GM12878 (cell line): ENCODE measurements at regions not wholly inside any gene's neighbourhood (a gene's known extent, or its start where the extent isn't known, plus 50 kb on each side); places are given as distances from the start of the nearest gene placed in this dataset.

Experiments
- CBX3 ChIP-seq: fragments of 200-600 bp; sonication (generic); IDR thresholded peaks from 2 replicates; pipeline ENCODE4 v1.6.1; 2016; ENCODE audit warnings: low read depth, borderline replicate concordance
- FOXK2 ChIP-seq: fragments of 450-650 bp; IDR thresholded peaks from 2 replicates; pipeline ENCODE4 v1.6.1; 2017; ENCODE audit warnings: mild to moderate bottlenecking, moderate library complexity
- HDAC2 ChIP-seq: fragments of 200-600 bp; sonication (generic); IDR thresholded peaks from 2 replicates; pipeline ENCODE4 v1.6.1; 2017
- IKZF2 ChIP-seq, 2 experiments: fragments of 450-650 bp; IDR thresholded peaks; 2 replicates each; pipeline ENCODE4 v1.6.1; 2017; ENCODE audit warnings: mild to moderate bottlenecking in 2 of 2, moderate library complexity in 2 of 2
- KAT2A ChIP-seq: conservative IDR thresholded peaks from 2 replicates; pipeline ENCODE4 v1.6.1; 2011; ENCODE audit warnings: low read depth, low read length; ENCODE audit not compliant: control insufficient read depth
- MEF2B ChIP-seq: fragments of 450-650 bp; IDR thresholded peaks from 2 replicates; pipeline ENCODE4 v1.6.1; 2018; ENCODE audit warnings: mild to moderate bottlenecking, moderate library complexity; ENCODE audit not compliant: partially characterized antibody, poor library complexity, severe bottlenecking
- NFIC ChIP-seq: IDR thresholded peaks from 2 replicates; pipeline ENCODE4 v1.6.1; 2012; ENCODE audit warnings: low read depth, mild to moderate bottlenecking, inconsistent platforms, low read length, moderate library complexity
- PAX8 ChIP-seq: fragments of 450-650 bp; IDR thresholded peaks from 2 replicates; pipeline ENCODE4 v1.6.1; 2017; ENCODE audit warnings: mild to moderate bottlenecking, moderate library complexity
- RELB ChIP-seq: fragments of 450-650 bp; IDR thresholded peaks from 2 replicates; pipeline ENCODE4 v1.6.1; 2017; ENCODE audit warnings: low read depth, mild to moderate bottlenecking, moderate library complexity
- SMAD1 ChIP-seq: fragments of 450-650 bp; IDR thresholded peaks from 2 replicates; pipeline ENCODE4 v1.6.1; 2018; ENCODE audit warnings: mild to moderate bottlenecking, low read depth; ENCODE audit not compliant: partially characterized antibody
- SP1 ChIP-seq: IDR thresholded peaks from one replicate; pipeline ENCODE4 v1.6.1; 2011; ENCODE audit warnings: low read depth, low read length
- YY1 ChIP-seq: IDR thresholded peaks from 2 replicates; pipeline ENCODE4 v1.6.1; 2011; ENCODE audit warnings: low read depth, mild to moderate bottlenecking, low read length
- ZNF687 ChIP-seq: fragments of 450-650 bp; IDR thresholded peaks from 2 replicates; pipeline ENCODE4 v1.6.1; 2017; ENCODE audit warnings: mild to moderate bottlenecking, moderate library complexity
- TF ChIP-seq, protein P1 (sequence below): fragments of 450-650 bp; IDR thresholded peaks from 2 replicates; pipeline ENCODE4 v1.6.1; 2018; ENCODE audit warnings: borderline replicate concordance, mild to moderate bottlenecking; ENCODE audit not compliant: partially characterized antibody
- TF ChIP-seq, protein P2 (sequence below): IDR thresholded peaks from 2 replicates; pipeline ENCODE4 v1.6.1; 2011; ENCODE audit warnings: borderline replicate concordance, low read depth, mild to moderate bottlenecking, moderate library complexity, mixed read lengths, low read length; ENCODE audit not compliant: insufficient read depth; ENCODE audit errors: extremely low read length
- TF ChIP-seq, protein P3 (sequence below): fragments of 450-650 bp; IDR thresholded peaks from 2 replicates; pipeline ENCODE4 v1.6.1; 2014; ENCODE audit warnings: mild to moderate bottlenecking
- TF ChIP-seq, protein P4 (sequence below): fragments of 450-650 bp; IDR thresholded peaks from 2 replicates; pipeline ENCODE4 v1.6.1; 2016; ENCODE audit warnings: mild to moderate bottlenecking

DNA sequence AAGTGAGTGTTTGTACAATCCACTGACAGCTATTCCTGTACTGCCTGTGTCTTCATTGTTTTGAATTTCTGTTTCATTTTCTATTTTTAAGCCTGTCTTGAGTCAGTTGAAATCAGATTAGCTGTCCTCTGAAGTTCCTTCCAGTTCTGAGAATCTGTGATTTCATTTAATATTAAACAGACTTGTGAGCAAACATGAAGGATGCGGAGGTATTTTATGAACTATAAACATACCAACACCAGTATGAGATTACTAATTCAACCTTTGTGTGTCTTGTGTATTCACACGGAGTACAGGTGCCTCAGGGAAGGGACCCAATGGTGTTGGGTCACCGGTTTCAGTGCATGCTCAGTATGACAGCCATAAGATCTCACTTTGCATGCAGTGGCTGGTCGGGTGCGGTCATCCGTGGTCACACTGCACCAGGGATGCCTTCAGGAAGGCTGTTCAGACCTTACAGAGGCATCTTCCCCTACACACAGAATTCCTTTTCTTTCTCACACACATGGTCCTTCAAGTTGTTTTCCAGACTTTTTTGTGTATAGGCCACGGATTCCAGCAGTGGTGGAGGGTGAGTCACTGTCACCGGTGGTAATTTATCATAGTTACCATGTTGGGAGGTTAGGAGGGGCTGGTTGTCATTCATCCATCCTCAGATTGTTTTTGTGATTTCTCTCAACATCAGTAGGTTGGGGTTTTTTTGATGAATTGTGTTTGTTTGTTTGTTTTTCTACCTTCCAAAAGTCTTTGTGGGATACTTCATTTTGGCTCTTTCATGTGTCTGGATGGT lies 103.0 kb upstream of the SFSWAP start (continued):
- TF ChIP-seq ZNF687 (no peak), KAT2A (no peak), RELB (no peak), PAX8 (no peak), HDAC2 (no peak), SP1 (no peak), IKZF2 (IDR thresholded peaks at IDR 0.05) (0 out of 4 replicates have a peak, but pooled peaks of 1 of the 2 experiments have one; percentile 42), CBX3 (no peak), SMAD1 (no peak), YY1 (no peak), MEF2B (no peak), FOXK2 (no peak), NFIC (peak; percentile 29; the same call in 1 of the 2 replicates)
- TF ChIP-seq, protein P1, sequence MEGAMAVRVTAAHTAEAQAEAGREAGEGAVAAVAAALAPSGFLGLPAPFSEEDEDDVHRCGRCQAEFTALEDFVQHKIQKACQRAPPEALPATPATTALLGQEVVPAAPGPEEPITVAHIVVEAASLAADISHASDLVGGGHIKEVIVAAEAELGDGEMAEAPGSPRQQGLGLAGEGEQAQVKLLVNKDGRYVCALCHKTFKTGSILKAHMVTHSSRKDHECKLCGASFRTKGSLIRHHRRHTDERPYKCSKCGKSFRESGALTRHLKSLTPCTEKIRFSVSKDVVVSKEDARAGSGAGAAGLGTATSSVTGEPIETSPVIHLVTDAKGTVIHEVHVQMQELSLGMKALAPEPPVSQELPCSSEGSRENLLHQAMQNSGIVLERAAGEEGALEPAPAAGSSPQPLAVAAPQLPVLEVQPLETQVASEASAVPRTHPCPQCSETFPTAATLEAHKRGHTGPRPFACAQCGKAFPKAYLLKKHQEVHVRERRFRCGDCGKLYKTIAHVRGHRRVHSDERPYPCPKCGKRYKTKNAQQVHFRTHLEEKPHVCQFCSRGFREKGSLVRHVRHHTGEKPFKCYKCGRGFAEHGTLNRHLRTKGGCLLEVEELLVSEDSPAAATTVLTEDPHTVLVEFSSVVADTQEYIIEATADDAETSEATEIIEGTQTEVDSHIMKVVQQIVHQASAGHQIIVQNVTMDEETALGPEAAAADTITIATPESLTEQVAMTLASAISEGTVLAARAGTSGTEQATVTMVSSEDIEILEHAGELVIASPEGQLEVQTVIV: no peak
- TF ChIP-seq, protein P2, sequence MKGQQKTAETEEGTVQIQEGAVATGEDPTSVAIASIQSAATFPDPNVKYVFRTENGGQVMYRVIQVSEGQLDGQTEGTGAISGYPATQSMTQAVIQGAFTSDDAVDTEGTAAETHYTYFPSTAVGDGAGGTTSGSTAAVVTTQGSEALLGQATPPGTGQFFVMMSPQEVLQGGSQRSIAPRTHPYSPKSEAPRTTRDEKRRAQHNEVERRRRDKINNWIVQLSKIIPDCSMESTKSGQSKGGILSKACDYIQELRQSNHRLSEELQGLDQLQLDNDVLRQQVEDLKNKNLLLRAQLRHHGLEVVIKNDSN: no peak
- TF ChIP-seq, protein P3, sequence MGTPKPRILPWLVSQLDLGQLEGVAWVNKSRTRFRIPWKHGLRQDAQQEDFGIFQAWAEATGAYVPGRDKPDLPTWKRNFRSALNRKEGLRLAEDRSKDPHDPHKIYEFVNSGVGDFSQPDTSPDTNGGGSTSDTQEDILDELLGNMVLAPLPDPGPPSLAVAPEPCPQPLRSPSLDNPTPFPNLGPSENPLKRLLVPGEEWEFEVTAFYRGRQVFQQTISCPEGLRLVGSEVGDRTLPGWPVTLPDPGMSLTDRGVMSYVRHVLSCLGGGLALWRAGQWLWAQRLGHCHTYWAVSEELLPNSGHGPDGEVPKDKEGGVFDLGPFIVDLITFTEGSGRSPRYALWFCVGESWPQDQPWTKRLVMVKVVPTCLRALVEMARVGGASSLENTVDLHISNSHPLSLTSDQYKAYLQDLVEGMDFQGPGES: no peak
- TF ChIP-seq, protein P4, sequence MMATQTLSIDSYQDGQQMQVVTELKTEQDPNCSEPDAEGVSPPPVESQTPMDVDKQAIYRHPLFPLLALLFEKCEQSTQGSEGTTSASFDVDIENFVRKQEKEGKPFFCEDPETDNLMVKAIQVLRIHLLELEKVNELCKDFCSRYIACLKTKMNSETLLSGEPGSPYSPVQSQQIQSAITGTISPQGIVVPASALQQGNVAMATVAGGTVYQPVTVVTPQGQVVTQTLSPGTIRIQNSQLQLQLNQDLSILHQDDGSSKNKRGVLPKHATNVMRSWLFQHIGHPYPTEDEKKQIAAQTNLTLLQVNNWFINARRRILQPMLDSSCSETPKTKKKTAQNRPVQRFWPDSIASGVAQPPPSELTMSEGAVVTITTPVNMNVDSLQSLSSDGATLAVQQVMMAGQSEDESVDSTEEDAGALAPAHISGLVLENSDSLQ: peak; percentile 42; the same call in 1 of the 2 replicates
